Stomach (tissue), 4 donors: ENCODE measurements at regions not wholly inside any gene's neighbourhood (a gene's known extent, or its start where the extent isn't known, plus 50 kb on each side); places are given as distances from the start of the nearest gene placed in this dataset.

Source experiments
- EP300 ChIP-seq: sonication (generic); formaldehyde crosslinking; IDR thresholded peaks from one replicate; pipeline ENCODE4 v1.6.1; 2017; ENCODE audit warnings: antibody characterized with exemption
- POLR2A ChIP-seq, 4 donors: fragments of 450-650 bp; IDR thresholded peaks; one replicate each; pipeline ENCODE4 v1.6.1; 2016; ENCODE audit warnings: antibody characterized with exemption in 4 of 4, control low read depth in 2 of 4, mild to moderate bottlenecking in 1 of 4, moderate library complexity in 1 of 4
- POLR2AphosphoS5 ChIP-seq, 3 donors: sonication (generic); formaldehyde crosslinking; IDR thresholded peaks; one replicate each; pipeline ENCODE4 v1.6.1; 2016; ENCODE audit warnings: antibody characterized with exemption in 3 of 3
- TF ChIP-seq, protein P1 (sequence below), 7 experiments: fragments of 450-650 bp in 4 of 7; fragments of 200-600 bp in 3 of 7; sonication (generic) in 3 of 7; IDR thresholded peaks; one replicate each; pipeline ENCODE4 v1.5.1; 2016 to 2019; ENCODE audit warnings: antibody characterized with exemption in 7 of 7, control low read depth in 2 of 7, mild to moderate bottlenecking in 1 of 7

DNA sequence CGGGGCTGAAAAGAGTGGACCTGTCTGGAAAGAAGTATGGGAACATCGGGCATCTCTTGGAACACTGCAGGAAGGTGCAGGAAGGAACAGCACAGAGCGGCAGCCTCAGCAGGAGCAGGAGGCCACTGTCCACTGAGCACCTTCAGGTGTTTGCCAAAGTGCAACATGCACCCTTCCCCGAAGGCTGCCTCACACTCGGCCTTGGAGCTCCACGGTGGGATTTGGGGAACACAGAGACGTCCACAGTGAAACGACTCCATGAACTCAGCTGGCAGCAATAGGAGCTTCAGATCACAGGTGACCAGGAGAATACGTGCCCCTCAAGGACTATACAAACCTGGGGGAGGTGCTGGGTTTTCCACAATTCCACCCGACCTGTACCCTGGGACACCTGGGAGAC is 140.3 kb upstream of the RET start:
- no peak for TF ChIP-seq POLR2A (IDR thresholded peaks at IDR 0.05)
- TF ChIP-seq, protein P1, sequence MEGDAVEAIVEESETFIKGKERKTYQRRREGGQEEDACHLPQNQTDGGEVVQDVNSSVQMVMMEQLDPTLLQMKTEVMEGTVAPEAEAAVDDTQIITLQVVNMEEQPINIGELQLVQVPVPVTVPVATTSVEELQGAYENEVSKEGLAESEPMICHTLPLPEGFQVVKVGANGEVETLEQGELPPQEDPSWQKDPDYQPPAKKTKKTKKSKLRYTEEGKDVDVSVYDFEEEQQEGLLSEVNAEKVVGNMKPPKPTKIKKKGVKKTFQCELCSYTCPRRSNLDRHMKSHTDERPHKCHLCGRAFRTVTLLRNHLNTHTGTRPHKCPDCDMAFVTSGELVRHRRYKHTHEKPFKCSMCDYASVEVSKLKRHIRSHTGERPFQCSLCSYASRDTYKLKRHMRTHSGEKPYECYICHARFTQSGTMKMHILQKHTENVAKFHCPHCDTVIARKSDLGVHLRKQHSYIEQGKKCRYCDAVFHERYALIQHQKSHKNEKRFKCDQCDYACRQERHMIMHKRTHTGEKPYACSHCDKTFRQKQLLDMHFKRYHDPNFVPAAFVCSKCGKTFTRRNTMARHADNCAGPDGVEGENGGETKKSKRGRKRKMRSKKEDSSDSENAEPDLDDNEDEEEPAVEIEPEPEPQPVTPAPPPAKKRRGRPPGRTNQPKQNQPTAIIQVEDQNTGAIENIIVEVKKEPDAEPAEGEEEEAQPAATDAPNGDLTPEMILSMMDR (IDR thresholded peaks at IDR 0.05) = no peak
- TF ChIP-seq EP300 = no peak
- TF ChIP-seq POLR2AphosphoS5 (IDR thresholded peaks at IDR 0.05) = no peak
